ENCODE measurements at regions not wholly inside any gene's neighbourhood (a gene's known extent, or its start where the extent isn't known, plus 50 kb on each side); places are given as distances from the start of the nearest gene placed in this dataset.

- DNase-seq (ENCODE audit: low spot score) (no peak), ATAC-seq (no peak)
- POLR2A ChIA-PET = no interaction called here
- Mint-ChIP-seq H3K4me3 (no peak overlapping the region), H3K9me3 (peaks cover 35% of the 10 kb centered on the region), H3K27me3 (ENCODE audit: low read depth) (no peaks in the 10 kb centered on the region), H3K36me3 (peaks cover 26% of the 10 kb centered on the region), H3K4me1 (no peaks in the 10 kb centered on the region), H3K27ac (no peak overlapping the region)
- CTCF ChIA-PET = no interaction called here
- TF ChIP-seq ZNF219 (CRISPR knock-in tag; IDR thresholded peaks at IDR 0.05; ENCODE audit: borderline replicate concordance) (no peak), ZNF138 (CRISPR knock-in tag; conservative IDR thresholded peaks at IDR 0.05) (no peak), ZNF396 (CRISPR knock-in tag; IDR thresholded peaks at IDR 0.05; ENCODE audit: borderline replicate concordance) (no peak), USF2 (CRISPR knock-in tag; IDR thresholded peaks at IDR 0.05) (no peak), ZNF512 (CRISPR knock-in tag; IDR thresholded peaks at IDR 0.05; ENCODE audit: borderline replicate concordance) (no peak), ZBTB43 (CRISPR knock-in tag; IDR thresholded peaks at IDR 0.05) (no peak), ELF4 (CRISPR knock-in tag; IDR thresholded peaks at IDR 0.05; ENCODE audit: low read depth) (no peak), FOXP4 (CRISPR knock-in tag; IDR thresholded peaks at IDR 0.05) (no peak), TP53 (CRISPR knock-in tag; IDR thresholded peaks at IDR 0.05) (no peak), FOXK1 (CRISPR knock-in tag; IDR thresholded peaks at IDR 0.05) (no peak), GRHL2 (CRISPR knock-in tag; IDR thresholded peaks at IDR 0.05; ENCODE audit: insufficient replicate concordance, severe bottlenecking) (no peak), NFYB (CRISPR knock-in tag; conservative IDR thresholded peaks at IDR 0.05; ENCODE audit: low read depth) (no peak), E2F1 (CRISPR knock-in tag; IDR thresholded peaks at IDR 0.05) (no peak)
Measured at GRCh38 chr5:62795926-62796325, 217.3 kb downstream of the LRRC70 start.

- no peak overlapping the region for H3K4me3 Mint-ChIP-seq
- H3K36me3 Mint-ChIP-seq = peaks cover 26% of the 10 kb centered on the region
- ATAC-seq = no peak
- H3K4me1 Mint-ChIP-seq = no peaks in the 10 kb centered on the region
- no peak for DNase-seq (ENCODE audit: low spot score)
- no peak overlapping the region for H3K27ac Mint-ChIP-seq
- H3K27me3 Mint-ChIP-seq (ENCODE audit: low read depth) = no peaks in the 10 kb centered on the region
- ChIA-PET POLR2A (no interaction called here), CTCF (interaction anchor here (0.6 kb wide), 1 partner anchor 216 kb away, joined by 3 read pairs; the partner anchor contains the start of gene LRRC70)
- peaks cover 39% of the 10 kb centered on the region for H3K9me3 Mint-ChIP-seq
- TF ChIP-seq FOXJ3 (CRISPR knock-in tag; IDR thresholded peaks at IDR 0.05; ENCODE audit: borderline replicate concordance) (no peak), E2F5 (CRISPR knock-in tag; IDR thresholded peaks at IDR 0.05) (no peak), TEAD1 (CRISPR knock-in tag; IDR thresholded peaks at IDR 0.05) (no peak), PREB (CRISPR knock-in tag; IDR thresholded peaks at IDR 0.05; ENCODE audit: borderline replicate concordance) (no peak), ZNF232 (CRISPR knock-in tag; IDR thresholded peaks at IDR 0.05) (no peak), ZBTB21 (CRISPR knock-in tag; IDR thresholded peaks at IDR 0.05; ENCODE audit: borderline replicate concordance) (no peak), GRHL2 (CRISPR knock-in tag; IDR thresholded peaks at IDR 0.05; ENCODE audit: insufficient replicate concordance, severe bottlenecking) (no peak), ATF1 (CRISPR knock-in tag; IDR thresholded peaks at IDR 0.05) (no peak), NFYB (CRISPR knock-in tag; conservative IDR thresholded peaks at IDR 0.05; ENCODE audit: low read depth) (no peak), MXD4 (CRISPR knock-in tag; IDR thresholded peaks at IDR 0.05; ENCODE audit: borderline replicate concordance) (no peak), NR2C2 (CRISPR knock-in tag; IDR thresholded peaks at IDR 0.05) (no peak), ATF6 (CRISPR knock-in tag; IDR thresholded peaks at IDR 0.05) (no peak)
Measured at GRCh38 chr5:62794456-62794855, 215.8 kb downstream of the LRRC70 start.
